ENCODE measurements at regions not wholly inside any gene's neighbourhood (a gene's known extent, or its start where the extent isn't known, plus 50 kb on each side); places are given as distances from the start of the nearest gene placed in this dataset.

- TF ChIP-seq CTCF (IDR thresholded peaks at IDR 0.05) (no peak), POLR2AphosphoS5 (IDR thresholded peaks at IDR 0.05) (no peak), POLR2A (IDR thresholded peaks at IDR 0.05) (no peak)
These were observed 825.4 kb upstream of the CDH6 start for GRCh38 chr5:30368064-30368463.

Measured in prostate gland (tissue), 2 donors.